GM21619 (cell line): ENCODE measurements at regions not wholly inside any gene's neighbourhood (a gene's known extent, or its start where the extent isn't known, plus 50 kb on each side); places are given as distances from the start of the nearest gene placed in this dataset.
"Not testable (repeated sequence)": the region's sequence is repeated elsewhere in the genome, so short reads cannot be mapped to it uniquely, and the experiment has no call there.

Experiments
- ATAC-seq: cut with Tn5 transposase; IDR thresholded peaks from one replicate; pipeline ENCODE4 v1.9.1; 2021; ENCODE audit not compliant: unreplicated experiment

DNA sequence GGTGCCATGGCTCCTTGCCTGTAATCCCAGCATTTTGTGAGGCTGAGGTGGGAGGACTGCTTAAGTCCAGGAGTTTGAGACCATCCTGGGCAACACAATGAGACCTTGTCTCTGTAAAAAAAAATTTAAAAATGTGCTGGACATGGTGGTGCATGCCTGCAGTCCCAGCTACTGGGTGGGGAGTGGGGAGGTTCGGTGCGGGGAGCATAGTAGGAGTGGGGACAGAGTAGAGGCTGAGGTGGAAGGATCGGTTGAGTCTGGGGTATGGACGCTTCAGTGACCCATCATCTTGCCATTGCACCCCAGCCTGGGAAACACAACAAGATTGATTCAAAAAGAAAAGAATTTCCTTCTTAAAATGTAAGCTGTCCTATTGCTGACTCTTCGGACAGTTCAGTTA, 1490.0 kb upstream of the GBE1 start:
- ATAC-seq, result no peak

DNA sequence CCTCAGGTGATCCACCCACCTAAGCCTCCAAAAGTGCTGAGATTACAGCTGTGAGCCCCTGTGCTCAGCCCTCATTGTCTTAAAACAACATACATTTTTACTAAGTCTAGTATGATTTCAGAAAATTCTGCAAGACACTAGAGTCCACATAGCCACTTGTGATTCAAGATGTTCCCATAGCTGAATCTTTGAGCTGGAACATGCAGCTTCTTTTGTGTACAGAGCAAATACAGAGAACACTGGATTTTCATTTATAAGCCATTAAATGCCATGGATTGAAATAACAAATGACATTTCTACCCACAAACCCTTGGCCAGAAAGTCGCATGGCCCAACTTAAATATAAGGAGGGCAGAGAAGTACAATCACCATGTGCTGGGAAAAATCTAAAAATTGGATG, 1489.2 kb upstream of the GBE1 start:
- ATAC-seq, result no peak

DNA sequence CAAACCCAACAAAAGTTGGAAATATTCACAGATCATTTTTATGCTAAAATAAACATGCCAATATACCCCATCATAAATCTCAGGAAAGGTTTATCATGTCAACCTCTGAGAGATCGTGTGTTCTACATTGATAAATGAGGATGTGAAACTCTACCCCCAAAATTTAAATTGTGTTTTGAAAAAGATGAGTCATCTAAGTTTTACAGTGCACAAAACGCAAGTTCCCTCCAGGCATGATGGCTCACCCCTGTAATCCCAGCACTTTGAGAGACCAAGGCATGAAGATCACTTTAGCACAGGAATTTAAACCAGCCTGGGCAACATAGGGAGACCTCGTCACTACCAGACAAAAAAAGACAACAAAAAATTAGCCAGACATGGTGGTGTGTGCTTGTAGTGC, 1487.0 kb upstream of the GBE1 start:
- no peak for ATAC-seq

DNA sequence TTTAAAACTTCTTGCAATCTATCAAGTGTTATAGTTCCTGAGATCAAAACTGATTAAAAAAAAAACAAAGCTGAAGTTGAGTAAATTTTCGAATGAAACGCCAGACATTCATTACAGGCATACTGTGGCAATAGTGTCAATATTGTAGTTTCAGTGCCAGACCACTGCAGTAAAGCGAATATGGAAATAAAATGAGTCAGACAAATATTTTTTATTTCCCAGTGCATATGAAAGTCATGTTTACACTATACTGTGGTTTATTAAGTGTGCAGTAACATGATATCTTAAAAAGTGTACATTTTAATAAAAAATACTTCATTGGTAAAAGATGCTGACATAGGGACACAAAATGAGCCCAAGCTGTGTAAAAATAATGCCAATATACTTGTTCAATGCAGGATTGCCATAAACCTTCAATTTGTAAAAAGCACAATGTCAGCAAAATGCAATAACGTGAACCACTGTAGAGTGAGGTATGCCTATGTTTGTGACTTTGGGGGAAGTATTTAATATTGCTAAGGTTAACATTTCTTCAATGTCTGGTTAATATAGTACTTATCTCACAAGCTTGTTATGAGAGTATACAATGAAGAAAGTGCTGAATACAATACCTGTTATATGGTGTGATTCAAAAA, 1473.9 kb upstream of the GBE1 start:
- no peak for ATAC-seq

DNA sequence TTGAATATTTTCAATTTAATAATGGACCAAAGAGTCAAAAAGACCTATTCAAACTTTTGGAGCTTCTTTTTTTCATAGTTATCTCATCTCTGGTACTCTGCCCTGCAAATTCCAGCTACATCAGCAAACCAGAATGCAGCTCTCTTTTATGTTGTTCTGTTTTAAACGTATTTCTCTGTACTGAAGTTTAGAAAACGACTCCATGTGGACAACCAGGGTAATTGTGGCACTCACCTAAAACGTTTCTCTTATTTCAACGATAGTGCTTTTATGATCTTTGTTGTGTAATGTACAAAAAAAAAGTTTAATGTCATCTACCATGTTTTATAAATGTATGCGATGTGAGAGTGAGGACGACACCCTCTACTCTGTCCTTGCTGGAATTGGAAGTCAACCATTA, 1472.3 kb upstream of the GBE1 start:
- ATAC-seq, result no peak

DNA sequence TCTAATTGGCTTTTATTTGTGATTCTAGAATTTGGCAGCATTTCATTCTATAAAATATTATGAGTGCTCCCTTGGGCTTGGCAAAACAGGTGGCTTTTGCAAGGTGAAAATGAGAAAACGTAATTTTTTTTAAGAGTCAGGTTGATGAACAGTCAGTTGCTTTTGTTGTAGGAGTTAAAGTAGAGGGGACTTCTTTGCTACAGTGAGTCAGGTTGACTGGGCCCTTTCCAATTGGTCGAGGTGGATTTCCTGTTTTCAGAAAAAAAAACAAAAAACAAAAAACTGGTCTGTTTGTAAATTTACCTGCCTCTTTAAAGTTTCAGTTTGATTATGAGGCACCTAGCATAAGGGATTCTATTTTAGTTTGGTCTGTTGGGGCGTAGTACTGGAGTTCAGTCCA, 1469.4 kb upstream of the GBE1 start:
- ATAC-seq, result no peak

DNA sequence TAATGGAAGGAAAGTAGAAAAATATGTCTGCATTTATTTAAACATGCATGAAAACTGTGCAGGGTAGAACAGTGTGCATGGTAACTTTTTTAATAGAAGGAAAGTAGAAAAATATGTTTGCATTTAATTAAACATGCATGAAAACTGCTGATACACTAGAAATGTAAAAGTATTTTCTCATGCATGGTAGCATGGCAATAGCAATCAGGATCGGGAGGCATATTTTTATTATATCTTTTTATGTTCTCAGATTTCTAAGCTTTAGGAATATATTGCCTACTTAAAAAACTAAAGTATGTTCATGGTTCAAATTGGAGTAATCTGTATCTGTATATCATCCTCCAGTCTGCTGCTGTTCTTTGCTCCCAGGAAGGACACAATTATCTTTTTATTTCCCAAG, 1468.9 kb upstream of the GBE1 start:
- no peak for ATAC-seq

DNA sequence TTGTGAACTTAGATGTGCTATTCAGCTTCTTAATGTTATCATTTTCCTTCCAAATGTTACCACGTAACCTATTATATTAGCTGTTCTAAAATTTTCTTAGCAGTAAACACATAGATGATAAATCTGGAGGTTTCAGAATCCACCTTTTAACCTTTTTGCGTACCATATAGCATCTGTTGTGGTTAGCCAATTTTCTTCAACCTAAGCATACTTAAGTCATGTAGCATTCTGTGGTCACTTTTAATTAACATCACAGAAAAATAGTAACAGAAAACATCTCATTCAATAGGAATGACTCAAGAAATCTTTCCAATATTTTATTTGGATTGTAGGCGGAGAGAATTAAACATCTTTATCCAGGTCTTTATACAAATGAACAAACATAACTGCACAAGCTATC, 1465.3 kb upstream of the GBE1 start:
- ATAC-seq, result no peak

DNA sequence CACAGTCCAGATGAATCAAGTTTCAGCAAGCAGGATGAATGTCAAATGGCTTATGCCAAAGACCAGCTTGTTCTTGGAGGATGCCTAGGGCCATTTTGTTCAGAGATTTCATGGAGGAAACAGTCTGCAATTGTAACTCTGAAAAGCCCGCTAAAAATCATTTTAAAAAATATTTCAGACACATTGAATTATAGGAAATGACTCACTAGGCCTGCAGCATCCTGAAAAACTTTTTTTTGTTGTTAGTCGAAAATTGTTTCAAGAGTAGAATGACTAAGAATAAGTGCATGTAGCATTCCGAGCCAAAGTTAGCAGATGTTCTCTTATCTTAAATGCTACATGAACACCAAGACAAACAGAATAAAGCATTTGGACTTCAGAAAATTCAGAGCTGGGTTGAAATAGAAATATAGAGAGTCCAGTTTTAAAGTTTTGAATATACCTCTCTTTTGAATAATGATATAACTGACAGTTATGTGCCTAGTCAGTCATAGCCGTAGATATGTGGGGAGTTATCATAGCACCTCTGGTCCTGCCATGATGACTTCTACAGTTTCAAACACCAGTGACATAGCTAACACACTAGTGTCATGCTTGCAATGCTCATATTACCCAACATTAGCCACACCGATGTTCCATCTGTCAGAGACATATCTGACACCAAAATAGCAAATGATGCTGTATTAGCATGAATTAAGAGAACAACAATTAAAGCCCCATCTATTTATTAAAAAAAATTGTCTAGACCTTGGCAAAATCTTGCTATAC, 1462.8 kb upstream of the GBE1 start:
- no peak for ATAC-seq

DNA sequence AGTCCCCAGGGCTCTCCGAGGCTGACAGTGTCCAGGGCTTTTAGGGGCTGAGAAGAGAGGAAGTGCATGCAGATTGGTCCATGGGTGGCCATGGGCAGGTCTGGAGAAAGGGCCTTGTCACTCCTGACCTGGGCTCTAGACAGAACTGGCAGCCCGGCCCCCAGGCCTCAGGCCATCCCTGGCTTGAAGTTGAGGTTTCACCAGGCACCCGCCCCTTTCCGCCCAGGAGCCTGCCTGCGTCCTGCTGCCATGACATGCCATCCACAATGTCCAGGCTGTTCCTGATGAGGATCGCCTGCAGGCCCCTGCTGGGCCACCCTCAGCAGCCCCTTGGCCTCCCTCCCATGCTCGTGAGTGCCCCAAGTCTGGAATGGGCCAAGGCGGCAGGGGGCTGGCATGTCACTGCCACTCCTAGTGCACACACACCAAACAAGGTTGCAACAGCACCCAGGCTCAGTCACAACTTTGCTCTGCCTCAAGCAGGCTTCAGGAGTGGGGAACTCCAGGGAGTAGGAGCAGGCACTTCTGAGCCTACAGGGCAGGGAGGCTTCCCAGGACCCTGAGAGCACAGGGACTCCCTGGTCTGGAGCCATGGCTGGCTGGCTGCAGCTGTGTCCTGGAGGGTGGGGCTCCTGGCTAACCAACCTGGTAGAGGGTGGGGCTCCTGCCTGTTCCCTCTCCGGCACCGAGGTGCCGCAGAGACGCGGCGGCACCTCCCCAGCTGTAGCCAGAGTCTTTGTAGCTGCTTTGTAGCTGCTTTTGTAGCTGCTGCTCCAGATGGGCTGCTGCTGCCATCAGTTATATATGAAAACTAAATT, 1457.1 kb upstream of the GBE1 start:
- no peak for ATAC-seq

DNA sequence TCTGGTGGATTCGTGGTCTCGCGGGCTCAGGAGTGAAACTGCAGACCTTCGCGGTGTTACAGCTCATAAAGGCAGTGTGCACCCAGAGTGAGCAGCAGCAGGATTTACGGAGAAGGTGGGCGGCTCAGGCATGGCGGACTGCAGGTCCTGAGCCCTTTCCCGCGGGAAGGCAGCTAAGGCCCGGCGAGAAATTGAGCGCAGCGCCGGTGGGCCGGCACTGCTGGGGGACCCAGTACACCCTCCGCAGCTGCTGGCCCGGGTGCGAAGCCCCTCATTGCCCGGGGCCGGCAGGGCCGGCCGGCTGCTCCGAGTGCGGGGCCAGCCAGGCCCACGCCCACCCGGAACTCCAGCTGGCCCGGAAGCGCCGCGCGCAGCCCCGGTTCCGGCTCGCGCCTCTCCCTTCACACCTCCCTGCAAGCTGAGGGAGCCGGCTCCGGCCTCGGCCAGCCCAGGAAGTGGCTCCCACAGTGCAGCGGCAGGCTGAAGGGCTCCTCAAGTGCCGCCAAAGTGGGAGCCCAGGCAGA, 1456.2 kb upstream of the GBE1 start:
- not testable (repeated sequence) for ATAC-seq

DNA sequence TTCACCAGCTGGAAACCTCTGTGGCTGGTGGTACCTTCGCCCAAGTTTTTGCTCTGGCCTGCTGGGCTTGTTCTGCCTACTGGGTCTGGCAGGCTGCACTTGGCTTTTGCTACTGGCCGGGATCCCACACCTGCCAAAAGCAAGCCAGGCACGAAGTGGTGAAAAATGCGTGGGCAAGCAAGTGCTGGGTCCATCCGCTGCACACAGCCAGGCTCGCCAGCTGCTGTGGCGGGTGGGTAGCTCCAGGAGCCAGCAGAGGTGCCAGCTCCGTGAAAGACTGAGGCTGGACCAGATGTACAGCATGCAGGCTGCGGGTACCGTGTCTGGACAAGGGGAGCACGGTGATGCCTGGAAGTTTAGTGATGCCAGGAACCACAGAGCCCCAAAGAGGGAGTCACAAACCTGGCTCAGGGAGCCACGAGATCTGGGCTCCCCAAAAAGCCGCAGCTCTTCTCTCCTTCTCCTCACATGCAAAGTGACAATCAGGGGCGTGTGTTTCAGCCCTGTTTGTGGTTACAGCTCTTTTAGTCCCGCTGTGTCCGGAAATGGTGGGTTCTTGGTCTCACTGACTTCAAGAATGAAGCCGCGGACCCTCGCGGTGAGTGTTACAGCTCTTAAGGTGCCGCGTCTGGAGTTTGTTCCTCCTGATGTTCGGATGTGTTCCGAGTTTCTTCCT, 1455.6 kb upstream of the GBE1 start:
- no peak for ATAC-seq

DNA sequence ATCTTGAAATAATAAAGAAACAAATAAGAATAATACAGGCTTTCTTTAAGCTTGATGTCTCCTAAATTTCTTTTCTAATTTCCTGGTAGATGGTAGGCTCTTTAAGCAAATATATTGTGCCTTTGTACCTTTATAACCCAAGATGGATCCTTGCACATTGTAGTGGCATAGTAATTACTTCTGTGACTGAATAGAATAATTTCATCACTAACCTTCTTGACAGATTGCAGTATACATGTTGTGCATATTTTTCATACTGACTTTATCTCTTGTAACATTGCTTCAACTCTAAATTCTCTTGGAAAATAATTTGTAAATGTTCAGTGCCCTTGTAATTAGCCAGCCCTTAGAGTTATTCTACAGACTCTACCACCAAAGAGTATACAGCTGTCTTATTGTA, 1433.8 kb upstream of the GBE1 start:
- ATAC-seq, result no peak

DNA sequence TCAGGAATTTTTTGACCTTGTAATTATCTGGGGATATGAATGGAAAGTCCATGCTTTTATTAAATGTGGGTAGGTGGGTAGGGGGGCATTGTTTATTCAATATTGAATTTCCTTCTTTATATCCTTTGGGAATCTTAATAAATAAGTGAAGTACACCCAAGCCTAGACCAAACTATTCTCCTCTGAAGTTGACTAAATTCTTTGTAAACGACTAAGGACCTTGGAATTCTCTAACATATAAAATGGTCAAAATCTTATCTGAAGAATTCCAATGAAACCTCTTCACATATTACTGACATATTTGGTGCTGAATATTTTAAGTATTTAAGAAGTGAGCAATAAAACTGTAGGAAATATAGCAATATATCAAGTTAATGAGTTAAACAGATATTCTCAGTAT, 1432.1 kb upstream of the GBE1 start:
- no peak for ATAC-seq

DNA sequence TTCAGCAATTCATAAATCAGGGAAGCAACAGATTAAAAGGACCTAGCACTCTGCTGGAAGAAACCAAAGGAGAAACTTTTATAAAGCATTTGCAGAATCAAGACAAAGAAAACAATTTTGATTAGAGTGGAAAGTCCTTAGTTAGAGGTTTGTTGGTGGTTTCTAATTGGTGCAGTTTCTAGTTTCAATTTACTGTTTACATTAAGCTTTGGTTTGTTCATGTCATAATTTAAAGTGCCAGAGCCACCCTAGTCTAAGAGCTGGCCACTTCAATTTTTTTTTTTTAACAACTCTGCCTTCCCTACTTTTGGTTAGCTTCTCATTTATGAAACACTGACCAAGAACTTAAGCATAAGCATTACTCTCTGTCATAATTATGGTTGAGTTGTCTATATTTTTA, 1428.2 kb upstream of the GBE1 start:
- no peak for ATAC-seq

DNA sequence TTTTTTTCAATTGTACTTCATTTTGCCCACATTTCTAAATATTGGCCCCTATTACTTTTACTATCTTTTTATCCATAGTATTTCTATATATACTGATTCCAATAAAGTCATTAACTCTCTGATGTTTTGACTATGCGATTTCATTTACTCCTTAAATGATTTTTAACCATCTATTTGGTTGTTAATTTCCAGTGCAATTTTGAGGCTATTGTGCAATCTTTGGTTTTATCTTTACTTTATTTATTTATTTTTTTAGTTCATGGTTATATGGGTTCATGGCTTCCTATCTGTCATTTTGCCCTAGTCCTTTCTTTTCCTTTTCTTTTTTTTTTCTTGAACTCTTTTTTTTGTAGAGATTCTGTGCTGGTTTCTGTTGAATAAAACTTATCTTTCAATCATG, 1408.0 kb upstream of the GBE1 start:
- ATAC-seq, result no peak

DNA sequence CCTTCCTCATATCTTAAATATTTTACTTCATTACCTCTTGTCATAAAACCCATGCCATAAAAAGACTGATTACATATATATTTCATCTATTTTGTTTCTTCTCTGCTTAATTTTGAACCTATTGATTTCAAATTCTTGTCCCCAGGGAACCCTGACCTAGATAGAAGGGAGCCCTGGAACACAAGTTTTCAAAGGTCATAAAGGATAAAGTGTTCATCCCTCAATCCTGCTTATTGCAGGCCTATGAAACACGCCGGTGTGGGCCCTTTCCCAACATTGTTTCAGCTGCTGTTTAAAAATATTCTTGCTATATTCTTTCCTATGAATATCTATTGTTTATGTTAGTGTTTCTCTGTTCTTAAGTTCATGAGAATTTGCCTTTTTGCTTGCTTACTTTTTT, 1389.5 kb upstream of the GBE1 start:
- no peak for ATAC-seq

DNA sequence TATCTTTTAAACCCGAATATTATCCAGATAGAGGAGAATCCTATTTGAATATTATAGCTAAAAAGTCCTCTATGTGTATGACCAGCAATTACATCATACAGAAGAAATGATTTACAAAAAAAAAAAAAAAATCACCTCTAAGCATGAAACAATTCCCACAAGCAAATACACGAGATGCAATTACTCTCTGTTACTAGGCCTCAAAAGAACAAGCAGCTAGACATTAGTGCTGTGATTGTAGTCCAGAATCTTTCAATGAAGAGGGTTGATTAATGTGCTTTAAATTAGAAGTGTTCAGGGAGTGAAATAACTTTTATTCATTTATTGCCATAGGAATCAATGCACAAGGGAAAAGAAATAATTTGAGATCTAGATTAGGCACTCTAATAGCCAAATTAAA, 1379.5 kb upstream of the GBE1 start:
- ATAC-seq, result no peak

DNA sequence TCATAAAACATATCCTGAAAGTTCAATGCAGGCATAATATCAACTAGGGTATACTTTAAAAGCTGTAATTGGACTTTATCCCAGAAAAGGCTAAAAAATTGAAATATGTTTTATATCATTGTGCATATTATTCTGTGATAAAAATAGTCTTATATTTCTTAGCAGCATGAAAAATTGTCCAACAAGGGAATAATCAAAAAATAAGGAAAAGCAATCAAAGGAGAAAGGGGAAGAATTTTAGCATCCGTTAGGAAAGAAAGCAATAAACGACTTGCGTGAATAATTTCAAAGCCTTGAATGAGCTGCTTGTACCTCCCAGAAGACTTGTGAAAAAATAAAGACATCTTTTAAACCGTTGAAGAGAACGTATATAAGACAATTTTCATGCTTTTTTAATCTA, 1369.8 kb upstream of the GBE1 start:
- ATAC-seq, result no peak

DNA sequence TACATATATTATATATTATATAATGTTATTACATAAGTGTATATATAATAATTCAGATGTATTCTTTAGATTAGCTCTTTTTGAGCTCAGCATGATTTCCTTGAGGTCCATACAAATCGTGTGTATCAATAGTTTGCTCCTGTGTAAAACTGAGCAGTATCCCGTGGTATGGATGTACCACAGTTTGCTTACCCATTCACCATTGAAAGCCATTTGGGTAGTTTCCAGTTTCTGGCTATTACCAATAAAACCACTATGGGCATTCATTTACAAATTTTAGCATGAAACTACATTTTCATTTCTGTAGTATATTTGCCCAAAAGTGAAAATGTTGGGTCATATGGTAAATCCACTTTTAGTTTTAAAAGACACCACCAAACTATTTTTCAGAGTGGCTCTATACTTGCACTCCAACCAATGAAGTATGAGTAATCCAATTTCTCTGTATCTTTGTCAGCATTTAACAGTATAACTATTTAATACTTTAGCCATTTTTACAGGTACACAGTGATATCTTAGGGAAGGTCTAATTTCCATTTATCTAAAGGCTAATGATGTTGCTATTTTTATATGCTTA, 1361.4 kb upstream of the GBE1 start:
- ATAC-seq, result no peak

DNA sequence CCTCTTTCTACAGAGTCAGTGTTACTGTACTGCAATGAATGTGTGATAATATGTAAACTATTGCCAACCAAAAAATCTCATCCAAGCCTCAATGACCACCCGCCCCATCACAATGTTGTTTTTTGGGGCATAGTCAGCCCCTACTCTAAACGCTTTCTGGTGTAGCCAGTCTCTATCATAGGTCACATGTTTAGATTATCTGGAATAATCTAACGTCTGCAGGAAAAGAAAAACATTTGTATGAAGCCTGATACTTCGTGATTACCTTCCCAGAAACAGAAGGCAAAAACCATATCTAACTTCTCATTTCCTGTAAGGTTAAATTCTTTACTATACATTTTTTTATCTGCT, 1331.8 kb upstream of the GBE1 start:
- no peak for ATAC-seq
